ENCODE measurements at regions not wholly inside any gene's neighbourhood (a gene's known extent, or its start where the extent isn't known, plus 50 kb on each side); places are given as distances from the start of the nearest gene placed in this dataset.
"Not testable (repeated sequence)": the region's sequence is repeated elsewhere in the genome, so short reads cannot be mapped to it uniquely, and the experiment has no call there.

DNA sequence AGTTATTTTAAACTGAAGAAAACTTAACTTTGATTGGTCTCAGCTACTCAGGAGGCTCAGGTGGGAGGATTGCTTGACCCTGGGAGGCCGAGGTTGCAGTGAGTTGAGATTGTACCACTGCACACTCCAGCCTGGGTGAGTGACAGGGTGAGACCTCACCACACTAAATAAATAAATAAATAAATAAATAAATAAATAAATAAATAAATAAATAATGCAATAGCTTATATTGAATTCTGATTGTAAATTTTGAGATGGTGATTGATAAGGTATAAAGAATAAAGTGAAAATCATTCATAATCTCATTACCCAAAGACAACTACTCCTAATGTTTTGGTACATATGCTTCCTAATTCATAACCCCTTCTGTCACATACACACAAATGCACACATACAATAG lies 58.1 kb downstream of the TUBA3C start:
- TF ChIP-seq FOXP2 (optimal IDR thresholded peaks at IDR 0.05; ENCODE audit: control extremely low read depth, extremely low read length, insufficient read depth) (no peak), EZH2 (IDR thresholded peaks at IDR 0.05) (no peak), POLR2AphosphoS5 (IDR thresholded peaks at IDR 0.05; ENCODE audit: borderline replicate concordance, low read depth, low read length) (no peak)

DNA sequence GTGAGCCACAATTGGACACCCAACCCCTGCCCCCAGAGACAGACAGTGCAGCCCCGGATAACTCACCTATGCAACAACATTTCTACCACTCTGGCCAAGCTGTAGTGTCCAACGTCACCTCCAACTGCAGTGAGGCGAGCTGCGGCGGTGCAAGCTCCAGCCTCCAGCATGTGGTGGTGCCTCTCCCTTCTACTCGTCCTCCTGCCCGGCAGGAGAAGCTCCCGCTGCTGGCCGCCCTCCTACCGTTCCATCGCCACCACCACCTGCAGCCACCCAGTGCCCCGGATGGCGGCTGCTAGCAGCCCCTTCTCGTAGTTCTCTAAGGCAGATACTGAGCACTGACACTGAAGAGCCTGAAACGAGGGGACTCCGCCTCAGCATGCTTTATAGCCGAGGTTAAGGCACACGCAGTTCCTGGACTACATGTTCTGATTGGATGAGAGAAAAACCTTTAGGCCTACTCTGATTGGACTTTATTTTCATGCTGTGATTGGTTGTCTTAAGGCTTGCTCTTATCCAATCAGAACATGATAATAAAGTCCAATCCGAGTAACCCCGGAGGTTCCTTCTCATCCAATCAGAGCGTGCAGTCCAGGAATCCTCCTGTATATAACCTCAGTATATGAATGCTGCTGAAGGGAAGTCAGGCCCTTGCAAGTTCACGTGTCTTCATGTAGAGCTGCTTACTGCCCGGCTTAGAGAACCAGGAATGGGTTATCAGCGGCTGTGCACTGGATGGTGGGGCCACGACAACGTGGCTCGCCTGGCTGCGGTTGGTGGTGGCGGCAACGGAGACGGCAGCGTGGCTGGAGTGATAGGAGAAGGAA lies 63.5 kb downstream of the TUBA3C start:
- no peak overlapping the region for H3K4me3 ChIP-seq
- H3K9ac ChIP-seq (ENCODE audit: insufficient read length), result no peak overlapping the region
- no peak overlapping the region for H3K27ac ChIP-seq
- no peaks in the 10 kb centered on the region for H3K9me3 ChIP-seq (ENCODE audit: low read depth, low read length)
- TF ChIP-seq POLR2AphosphoS5 (IDR thresholded peaks at IDR 0.05; ENCODE audit: borderline replicate concordance, low read depth, low read length) (no peak), FOXP2 (optimal IDR thresholded peaks at IDR 0.05; ENCODE audit: control extremely low read depth, extremely low read length, insufficient read depth) (no peak), EZH2 (IDR thresholded peaks at IDR 0.05) (no peak)
- no peak for DNase-seq (ENCODE audit: low read depth, low spot score)
- H3K36me3 ChIP-seq (ENCODE audit: insufficient read depth, low read length), result no peaks in the 10 kb centered on the region

More for the DNA sequence above, 58.1 kb downstream of the TUBA3C start:
- Histone ChIP-seq H3K4me3 (no peak overlapping the region), H3K9ac (ENCODE audit: insufficient read length) (no peak overlapping the region), H3K9me3 (ENCODE audit: low read depth, low read length) (no peaks in the 10 kb centered on the region), H3K36me3 (ENCODE audit: insufficient read depth, low read length) (no peaks in the 10 kb centered on the region), H3K27ac (no peak overlapping the region)
- DNase-seq (ENCODE audit: low read depth, low spot score), result no peak

GRCh38 chr13:19109225-19109624 lies 72.4 kb downstream of the TUBA3C start:
- H3K4me3 ChIP-seq; DNase-seq (ENCODE audit: low read depth, low spot score); H3K9ac ChIP-seq (ENCODE audit: insufficient read length): not testable (repeated sequence)

GRCh38 chr13:19103140-19103539 lies 78.5 kb downstream of the TUBA3C start:
- TF ChIP-seq EZH2 (IDR thresholded peaks at IDR 0.05), result no peak
- TF ChIP-seq FOXP2 (optimal IDR thresholded peaks at IDR 0.05; ENCODE audit: control extremely low read depth, extremely low read length, insufficient read depth), result no peak
- no peak for TF ChIP-seq POLR2AphosphoS5 (IDR thresholded peaks at IDR 0.05; ENCODE audit: borderline replicate concordance, low read depth, low read length)
- no peaks in the 10 kb centered on the region for H3K9me3 ChIP-seq (ENCODE audit: low read depth, low read length)
- DNase-seq (ENCODE audit: low read depth, low spot score), result no peak
- H3K4me3 ChIP-seq, result no peak overlapping the region
- no peaks in the 10 kb centered on the region for H3K36me3 ChIP-seq (ENCODE audit: insufficient read depth, low read length)
- no peak overlapping the region for H3K9ac ChIP-seq (ENCODE audit: insufficient read length)
- H3K27ac ChIP-seq, result no peak overlapping the region

More at GRCh38 chr13:19109225-19109624, 72.4 kb downstream of the TUBA3C start:
- not testable (repeated sequence) for H3K36me3 ChIP-seq (ENCODE audit: insufficient read depth, low read length); H3K9me3 ChIP-seq (ENCODE audit: low read depth, low read length); H3K27ac ChIP-seq

- no peak overlapping the region for H3K4me3 ChIP-seq
- TF ChIP-seq EZH2 (IDR thresholded peaks at IDR 0.05), result no peak
- no peak for TF ChIP-seq FOXP2 (optimal IDR thresholded peaks at IDR 0.05; ENCODE audit: control extremely low read depth, extremely low read length, insufficient read depth)
- TF ChIP-seq POLR2AphosphoS5 (IDR thresholded peaks at IDR 0.05; ENCODE audit: borderline replicate concordance, low read depth, low read length), result no peak
- H3K9ac ChIP-seq (ENCODE audit: insufficient read length), result no peak overlapping the region
- DNase-seq (ENCODE audit: low read depth, low spot score), result no peak
- H3K9me3 ChIP-seq (ENCODE audit: low read depth, low read length), result no peaks in the 10 kb centered on the region
- H3K27ac ChIP-seq, result no peak overlapping the region
- H3K36me3 ChIP-seq (ENCODE audit: insufficient read depth, low read length), result no peaks in the 10 kb centered on the region
These were observed 88.3 kb downstream of the TUBA3C start for GRCh38 chr13:19093369-19093768.

DNA sequence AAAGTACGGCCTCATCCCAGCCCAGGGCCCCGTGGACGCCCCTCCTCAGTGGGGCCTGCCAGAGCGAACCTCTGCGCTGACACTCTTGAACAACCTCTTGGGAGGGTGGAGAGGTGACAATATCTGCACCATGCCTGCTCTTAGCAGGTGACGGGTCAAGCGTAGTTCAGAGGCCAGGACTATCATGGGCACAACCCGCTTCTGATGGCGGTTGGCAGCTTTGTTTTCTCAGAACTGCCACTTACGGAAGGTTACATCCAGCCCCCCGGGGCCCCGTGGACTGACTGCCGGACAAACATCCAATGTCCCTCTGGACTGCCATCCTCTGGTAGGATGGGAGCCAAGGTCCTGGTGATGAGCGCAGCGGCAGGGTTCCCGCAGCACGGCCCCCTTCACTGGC lies 91.1 kb downstream of the TUBA3C start:
- Histone ChIP-seq H3K9me3 (ENCODE audit: low read depth, low read length) (no peaks in the 10 kb centered on the region), H3K36me3 (ENCODE audit: insufficient read depth, low read length) (no peaks in the 10 kb centered on the region), H3K4me3 (no peak overlapping the region), H3K9ac (ENCODE audit: insufficient read length) (no peak overlapping the region), H3K27ac (no peak overlapping the region)
- no peak for TF ChIP-seq FOXP2 (optimal IDR thresholded peaks at IDR 0.05; ENCODE audit: control extremely low read depth, extremely low read length, insufficient read depth)
- TF ChIP-seq EZH2 (IDR thresholded peaks at IDR 0.05), result no peak
- TF ChIP-seq POLR2AphosphoS5 (IDR thresholded peaks at IDR 0.05; ENCODE audit: borderline replicate concordance, low read depth, low read length), result no peak
- no peak for DNase-seq (ENCODE audit: low read depth, low spot score)

DNA sequence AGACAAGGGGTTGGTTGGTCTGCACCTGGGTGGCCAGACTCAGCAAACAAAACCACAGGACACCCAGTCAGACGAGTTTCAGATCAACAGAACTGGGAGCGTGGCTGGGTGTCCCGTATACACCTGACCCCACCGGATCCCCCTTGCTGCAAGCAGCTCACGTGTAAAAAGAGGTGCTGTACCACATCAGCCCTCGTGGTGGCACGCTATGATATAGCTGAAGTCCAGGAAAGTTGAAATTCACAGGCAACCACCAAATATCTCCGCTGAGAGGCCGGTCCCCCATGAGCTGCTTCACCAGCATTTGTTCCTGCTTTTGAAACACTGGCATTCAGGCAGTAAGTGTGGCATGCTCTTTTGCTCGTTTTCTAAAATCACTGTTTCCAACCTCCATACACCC lies 92.3 kb downstream of the TUBA3C start:
- TF ChIP-seq EZH2 (IDR thresholded peaks at IDR 0.05), result no peak
- no peak for TF ChIP-seq FOXP2 (optimal IDR thresholded peaks at IDR 0.05; ENCODE audit: control extremely low read depth, extremely low read length, insufficient read depth)
- DNase-seq (ENCODE audit: low read depth, low spot score), result peak; percentile 16
- H3K9ac ChIP-seq (ENCODE audit: insufficient read length), result no peak overlapping the region
- H3K9me3 ChIP-seq (ENCODE audit: low read depth, low read length), result no peaks in the 10 kb centered on the region
- no peak overlapping the region for H3K4me3 ChIP-seq
- H3K27ac ChIP-seq, result no peak overlapping the region
- H3K36me3 ChIP-seq (ENCODE audit: insufficient read depth, low read length), result no peaks in the 10 kb centered on the region

DNA sequence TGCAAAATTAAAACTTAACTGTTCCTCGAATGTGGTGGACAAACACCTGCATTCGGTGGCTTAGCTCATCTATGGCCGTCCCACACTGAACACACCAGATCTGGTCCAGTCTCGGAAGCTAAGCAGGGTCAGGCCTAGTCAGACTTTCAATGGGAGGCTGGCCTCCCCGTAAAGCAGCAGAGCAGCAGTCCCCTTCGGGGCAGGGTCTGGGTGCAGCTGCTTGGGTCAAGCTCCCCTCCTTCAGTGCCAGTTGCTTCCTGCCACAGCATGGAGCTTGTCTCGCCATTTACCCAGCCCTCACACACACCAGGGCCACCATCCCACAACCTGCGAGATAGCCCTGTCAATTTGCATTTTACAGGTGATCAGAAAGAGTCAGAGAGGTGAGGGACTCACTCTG lies 93.2 kb downstream of the TUBA3C start:
- DNase-seq (ENCODE audit: low read depth, low spot score), result no peak
- no peak overlapping the region for H3K27ac ChIP-seq
- H3K9me3 ChIP-seq (ENCODE audit: low read depth, low read length), result no peaks in the 10 kb centered on the region
- H3K9ac ChIP-seq (ENCODE audit: insufficient read length), result no peak overlapping the region
- TF ChIP-seq FOXP2 (optimal IDR thresholded peaks at IDR 0.05; ENCODE audit: control extremely low read depth, extremely low read length, insufficient read depth) (no peak), EZH2 (IDR thresholded peaks at IDR 0.05) (no peak), POLR2AphosphoS5 (IDR thresholded peaks at IDR 0.05; ENCODE audit: borderline replicate concordance, low read depth, low read length) (no peak)
- H3K36me3 ChIP-seq (ENCODE audit: insufficient read depth, low read length), result no peaks in the 10 kb centered on the region
- H3K4me3 ChIP-seq, result no peak overlapping the region

DNA sequence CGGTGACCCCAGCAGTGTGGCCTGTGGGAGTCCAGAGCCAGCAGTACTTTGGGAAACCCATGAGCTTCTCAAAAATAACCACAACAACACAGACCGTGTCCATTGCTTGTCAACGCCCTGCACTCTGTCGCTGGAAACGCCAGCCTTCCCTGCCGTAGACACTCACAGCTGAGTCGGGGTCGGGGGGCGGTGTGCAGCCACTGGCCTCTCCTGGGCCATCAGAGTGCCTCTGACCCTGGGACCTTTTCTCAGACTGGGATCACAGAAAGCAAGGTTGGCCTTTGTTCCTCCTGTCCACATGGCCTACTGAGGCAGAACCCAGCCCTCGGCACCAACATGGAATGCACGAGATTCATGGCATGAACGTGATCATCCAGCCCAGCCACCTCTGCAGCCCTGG lies 95.7 kb downstream of the TUBA3C start:
- H3K36me3 ChIP-seq (ENCODE audit: insufficient read depth, low read length), result no peaks in the 10 kb centered on the region
- DNase-seq (ENCODE audit: low read depth, low spot score), result no peak
- H3K4me3 ChIP-seq, result no peak overlapping the region
- no peaks in the 10 kb centered on the region for H3K9me3 ChIP-seq (ENCODE audit: low read depth, low read length)
- H3K9ac ChIP-seq (ENCODE audit: insufficient read length), result no peak overlapping the region
- TF ChIP-seq EZH2 (IDR thresholded peaks at IDR 0.05), result no peak
- no peak for TF ChIP-seq POLR2AphosphoS5 (IDR thresholded peaks at IDR 0.05; ENCODE audit: borderline replicate concordance, low read depth, low read length)
- TF ChIP-seq FOXP2 (optimal IDR thresholded peaks at IDR 0.05; ENCODE audit: control extremely low read depth, extremely low read length, insufficient read depth), result no peak
- H3K27ac ChIP-seq, result no peak overlapping the region

Data from SK-N-MC (cell line).